GM23248 (cell line): ENCODE measurements at regions not wholly inside any gene's neighbourhood (a gene's known extent, or its start where the extent isn't known, plus 50 kb on each side); places are given as distances from the start of the nearest gene placed in this dataset.

ENCODE experiments used
- DNase-seq: peaks from one replicate; pipeline ENCODE4 v3.0.0-alpha.2; 2015
- H2AFZ ChIP-seq: fragments of 200-600 bp; sonication (generic); 2 replicates; pipeline ENCODE4 v1.6.1; 2016; ENCODE audit warnings: antibody characterized with exemption
- H3F3A ChIP-seq: fragments of 200-600 bp; sonication (generic); 2 replicates; pipeline ENCODE4 v1.6.1; 2016; ENCODE audit warnings: mild to moderate bottlenecking, antibody characterized with exemption, mixed run types; ENCODE audit not compliant: insufficient read depth
- H3K27ac ChIP-seq: fragments of 200-600 bp; sonication (generic); 2 replicates; pipeline ENCODE4 v1.5.1; 2016; ENCODE audit warnings: mild to moderate bottlenecking
- H3K27me3 ChIP-seq: fragments of 200-600 bp; sonication (generic); replicated peaks from 2 replicates; pipeline ENCODE4 v1.6.1; 2016; ENCODE audit warnings: mild to moderate bottlenecking; ENCODE audit not compliant: insufficient read depth
- H3K36me3 ChIP-seq: fragments of 200-600 bp; sonication (generic); 2 replicates; pipeline ENCODE4 v1.6.1; 2016; ENCODE audit warnings: low read depth, mild to moderate bottlenecking
- H3K4me1 ChIP-seq: fragments of 200-600 bp; sonication (generic); 2 replicates; pipeline ENCODE4 v1.6.1; 2016; ENCODE audit warnings: mild to moderate bottlenecking; ENCODE audit not compliant: insufficient read depth
- H3K4me2 ChIP-seq: fragments of 200-600 bp; sonication (generic); one replicate; pipeline ENCODE4 v1.6.1; 2016; ENCODE audit warnings: mild to moderate bottlenecking; ENCODE audit not compliant: unreplicated experiment
- H3K4me3 ChIP-seq: fragments of 200-600 bp; sonication (generic); 2 replicates; pipeline ENCODE4 v1.5.1; 2016; ENCODE audit warnings: mild to moderate bottlenecking
- H3K79me2 ChIP-seq: fragments of 200-600 bp; sonication (generic); 2 replicates; pipeline ENCODE4 v1.6.1; 2016; ENCODE audit warnings: mild to moderate bottlenecking; ENCODE audit not compliant: insufficient read depth
- H3K9ac ChIP-seq: fragments of 200-600 bp; sonication (generic); 2 replicates; pipeline ENCODE4 v1.6.1; 2016; ENCODE audit warnings: mild to moderate bottlenecking
- H3K9me2 ChIP-seq: fragments of 200-600 bp; sonication (generic); 2 replicates; pipeline ENCODE4 v1.6.1; 2016; ENCODE audit warnings: mixed run types, mild to moderate bottlenecking, moderate library complexity; ENCODE audit not compliant: insufficient read depth
- H3K9me3 ChIP-seq: fragments of 200-600 bp; sonication (generic); one replicate; pipeline ENCODE4 v1.6.1; 2017; ENCODE audit warnings: low read depth
- H4K20me1 ChIP-seq: fragments of 200-600 bp; sonication (generic); 2 replicates; pipeline ENCODE4 v1.6.0; 2016; ENCODE audit not compliant: insufficient read depth
- EZH2 ChIP-seq: fragments of 200-600 bp; sonication (generic); IDR thresholded peaks from 2 replicates; pipeline ENCODE4 v1.6.1; 2018; ENCODE audit warnings: antibody characterized with exemption, mild to moderate bottlenecking; ENCODE audit not compliant: insufficient read depth, poor library complexity, severe bottlenecking
- EZH2phosphoT487 ChIP-seq: fragments of 200-600 bp; sonication (generic); IDR thresholded peaks from 2 replicates; pipeline ENCODE4 v1.6.1; 2018; ENCODE audit warnings: antibody characterized with exemption, moderate library complexity, mild to moderate bottlenecking, low read depth; ENCODE audit not compliant: insufficient read depth
- WGBS, 2 experiments: methylation state at CpG; one replicate each; pipeline ENCODE4 v1.1.6; 2015 to 2017; ENCODE audit warnings: low lambda C conversion rate in 2 of 2, low coverage in 1 of 2; ENCODE audit errors: missing lambda C conversion rate in 2 of 2; 5-methylcytosine and 5-hydroxymethylcytosine counted together
- in situ Hi-C: fragments of 300-500 bp; cut with MboI; formaldehyde crosslinking; loops from 2 replicates; pipeline ENCODE4 v1.15.0; 2020

GRCh38 chr6:147930745-147931144 is 411.9 kb upstream of the SASH1 start:
- Histone ChIP-seq H3K9ac (no peak overlapping the region), H3K79me2 (no peaks in the 10 kb centered on the region), H3K4me1 (no peaks in the 10 kb centered on the region), H2AFZ (no peak overlapping the region), H3K9me3 (no peaks in the 10 kb centered on the region), H3K36me3 (no peaks in the 10 kb centered on the region), H4K20me1 (no peaks in the 10 kb centered on the region), H3K27ac (no peak overlapping the region), H3K4me2 (no peak overlapping the region), H3F3A (no peaks in the 10 kb centered on the region), H3K27me3 (no peaks in the 10 kb centered on the region), H3K4me3 (no peak overlapping the region), H3K9me2 (no peaks in the 10 kb centered on the region)
- in situ Hi-C loops: no loop called here
- WGBS, 2 experiments: 19 to 35% methylated on average over 3 to 4 of the region's 4 CpGs
- DNase-seq: no peak
- TF ChIP-seq EZH2phosphoT487 (no peak), EZH2 (no peak)

GRCh38 chr6:147933224-147933623 is 409.4 kb upstream of the SASH1 start:
- H3K4me2 ChIP-seq: no peak overlapping the region
- H3K4me3 ChIP-seq: no peak overlapping the region
- no peak overlapping the region for H2AFZ ChIP-seq
- H3K36me3 ChIP-seq: no peaks in the 10 kb centered on the region
- no peaks in the 10 kb centered on the region for H3K79me2 ChIP-seq
- no peaks in the 10 kb centered on the region for H3K9me3 ChIP-seq
- in situ Hi-C loops: no loop called here
- DNase-seq: no peak
- no peaks in the 10 kb centered on the region for H4K20me1 ChIP-seq
- H3K4me1 ChIP-seq: no peaks in the 10 kb centered on the region
- H3K27ac ChIP-seq: no peak overlapping the region
- H3F3A ChIP-seq: no peaks in the 10 kb centered on the region
- no peak for TF ChIP-seq EZH2
- no peak for TF ChIP-seq EZH2phosphoT487
- H3K27me3 ChIP-seq: no peaks in the 10 kb centered on the region
- WGBS, 2 experiments: 0% methylated on average over 1 of the region's 1 CpG
- H3K9ac ChIP-seq: no peak overlapping the region
- no peaks in the 10 kb centered on the region for H3K9me2 ChIP-seq

DNA sequence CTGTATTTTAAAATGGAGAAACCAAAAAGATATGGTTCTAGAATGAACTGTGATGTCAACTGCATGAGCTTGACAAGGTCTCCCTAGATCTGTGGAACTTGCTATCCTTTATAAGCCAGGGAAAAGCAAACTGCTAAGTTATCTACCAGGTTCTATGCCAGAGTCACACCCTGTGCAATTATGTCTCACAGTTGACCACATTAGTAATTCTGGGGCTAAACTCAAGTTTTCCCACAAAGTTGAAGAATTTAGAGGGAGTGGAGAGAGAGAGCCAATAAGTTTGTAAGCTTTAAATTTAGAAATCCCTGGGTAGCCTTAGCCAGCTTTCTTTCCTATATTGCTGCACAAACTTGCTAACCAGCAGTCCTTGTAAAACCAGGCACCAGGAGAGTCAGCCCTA is 407.0 kb upstream of the SASH1 start:
- no peak overlapping the region for H3K27ac ChIP-seq
- H3K9me2 ChIP-seq: no peaks in the 10 kb centered on the region
- TF ChIP-seq EZH2 (no peak), EZH2phosphoT487 (no peak)
- in situ Hi-C loops: no loop called here
- no peaks in the 10 kb centered on the region for H3K4me1 ChIP-seq
- no peaks in the 10 kb centered on the region for H3K36me3 ChIP-seq
- no peak overlapping the region for H2AFZ ChIP-seq
- no peak overlapping the region for H3K4me2 ChIP-seq
- DNase-seq: no peak
- no peaks in the 10 kb centered on the region for H3K27me3 ChIP-seq
- H3K9ac ChIP-seq: no peak overlapping the region
- H3K79me2 ChIP-seq: no peaks in the 10 kb centered on the region
- H3K9me3 ChIP-seq: no peaks in the 10 kb centered on the region
- no peaks in the 10 kb centered on the region for H4K20me1 ChIP-seq
- no peaks in the 10 kb centered on the region for H3F3A ChIP-seq
- no peak overlapping the region for H3K4me3 ChIP-seq

DNA sequence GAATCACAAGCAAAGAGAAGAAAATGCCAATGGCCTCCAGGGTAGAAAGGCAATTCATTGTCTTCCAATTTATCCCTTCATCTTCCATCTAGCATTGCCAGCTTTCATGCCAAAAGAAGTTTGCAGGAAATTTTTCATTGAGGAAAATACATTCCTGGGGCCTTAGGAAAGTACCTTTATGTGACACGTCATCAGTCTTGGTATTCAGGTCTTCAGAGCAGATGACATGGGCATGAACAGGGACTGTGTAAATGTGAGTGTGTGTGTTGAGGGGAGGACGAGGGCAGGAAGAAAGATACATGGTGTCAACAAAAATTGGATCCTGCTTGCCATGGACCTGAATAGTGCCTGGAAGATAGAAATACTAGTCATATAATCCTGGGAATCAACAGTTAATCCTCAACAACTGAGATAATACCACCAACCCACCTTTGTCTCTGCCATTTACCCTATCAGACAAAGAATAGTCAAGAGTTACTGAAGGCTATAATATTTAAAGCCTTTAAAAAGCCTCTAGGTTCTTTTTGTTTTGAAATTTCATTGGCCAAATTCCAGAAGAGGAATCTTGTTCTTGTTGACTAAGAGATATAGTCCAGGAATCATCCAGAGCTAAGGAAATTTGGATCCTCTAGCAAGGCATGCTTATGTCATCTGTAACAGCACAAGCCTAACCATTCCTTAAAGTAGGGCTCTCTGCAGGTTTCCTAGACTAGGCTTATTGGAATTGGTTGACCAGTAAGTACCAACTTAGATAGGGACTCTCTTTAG is 405.8 kb upstream of the SASH1 start:
- H3K4me3 ChIP-seq: no peak overlapping the region
- H3K9me2 ChIP-seq: no peaks in the 10 kb centered on the region
- TF ChIP-seq EZH2phosphoT487 (no peak), EZH2 (no peak)
- H2AFZ ChIP-seq: no peak overlapping the region
- no peaks in the 10 kb centered on the region for H3K4me1 ChIP-seq
- no peaks in the 10 kb centered on the region for H3K79me2 ChIP-seq
- H3K27ac ChIP-seq: no peak overlapping the region
- in situ Hi-C loops: no loop called here
- no peak overlapping the region for H3K4me2 ChIP-seq
- H4K20me1 ChIP-seq: no peaks in the 10 kb centered on the region
- H3K36me3 ChIP-seq: no peaks in the 10 kb centered on the region
- no peak overlapping the region for H3K9ac ChIP-seq
- H3F3A ChIP-seq: no peaks in the 10 kb centered on the region
- WGBS, 2 experiments: 6 to 9% methylated on average over 2 of the region's 2 CpGs
- no peaks in the 10 kb centered on the region for H3K9me3 ChIP-seq
- no peaks in the 10 kb centered on the region for H3K27me3 ChIP-seq
- DNase-seq: no peak

DNA sequence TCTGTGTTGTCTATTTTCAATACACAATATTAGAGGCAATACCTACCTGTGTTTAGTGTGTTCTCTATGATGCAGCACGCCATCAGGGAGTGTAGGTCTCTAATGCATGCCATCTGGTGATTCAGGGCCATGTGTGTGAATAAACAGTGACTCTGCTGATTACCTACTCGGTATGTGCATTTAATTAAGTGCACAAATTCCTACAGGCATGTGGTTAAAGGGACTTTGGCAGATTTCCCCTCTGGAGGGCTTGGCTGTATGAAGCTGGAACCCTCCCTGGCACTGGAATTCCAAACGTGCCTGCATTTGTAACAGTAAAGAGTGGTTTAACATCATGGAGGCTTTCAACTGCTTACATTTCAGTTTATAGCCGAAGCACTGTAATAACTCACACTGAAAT is 401.5 kb upstream of the SASH1 start:
- Histone ChIP-seq H3K4me1 (no peaks in the 10 kb centered on the region), H3K4me3 (no peak overlapping the region), H3K27me3 (no peaks in the 10 kb centered on the region), H3K9ac (no peak overlapping the region), H3K9me2 (no peaks in the 10 kb centered on the region), H3K9me3 (no peaks in the 10 kb centered on the region), H2AFZ (no peak overlapping the region), H3K36me3 (no peaks in the 10 kb centered on the region), H3F3A (no peaks in the 10 kb centered on the region), H3K79me2 (no peaks in the 10 kb centered on the region), H3K27ac (no peak overlapping the region), H4K20me1 (no peaks in the 10 kb centered on the region), H3K4me2 (no peak overlapping the region)
- 1 to 2% methylated on average over 4 of the region's 4 CpGs for WGBS, 2 experiments
- in situ Hi-C loops: no loop called here
- no peak for DNase-seq
- no peak for TF ChIP-seq EZH2
- TF ChIP-seq EZH2phosphoT487: no peak
